Activated CD4-positive, alpha-beta memory T cell treated with anti-CD3 and anti-CD28 coated beads for 36 hours (primary cell): ENCODE measurements at regions not wholly inside any gene's neighbourhood (a gene's known extent, or its start where the extent isn't known, plus 50 kb on each side); places are given as distances from the start of the nearest gene placed in this dataset.
"Not testable (repeated sequence)": the region's sequence is repeated elsewhere in the genome, so short reads cannot be mapped to it uniquely, and the experiment has no call there.

ENCODE experiments used
- CTCF ChIA-PET: fragments of 350-600 bp; sonication (Branson Sonifier 250); formaldehyde crosslinking; loops from one replicate; lab custom pipeline; 2021; ENCODE audit warnings: antibody characterized with exemption, inconsistent platforms; lab: Charles Lee
- POLR2A ChIA-PET: fragments of 350-600 bp; sonication (Branson Sonifier 250); formaldehyde crosslinking; loops from one replicate; lab custom pipeline; 2021; ENCODE audit warnings: antibody characterized with exemption; lab: Charles Lee
- DNase-seq: peaks from one replicate; pipeline ENCODE4 v3.0.0-alpha.2; 2020
- H3K27ac Mint-ChIP-seq: one replicate; pipeline ENCODE4 v1.8.0; 2021; ENCODE audit warnings: mixed read lengths
- H3K27me3 Mint-ChIP-seq: one replicate; pipeline ENCODE4 v1.8.0; 2021; ENCODE audit warnings: mixed read lengths
- H3K36me3 Mint-ChIP-seq: one replicate; pipeline ENCODE4 v1.8.0; 2021; ENCODE audit warnings: mixed read lengths
- H3K4me1 Mint-ChIP-seq: one replicate; pipeline ENCODE4 v1.8.0; 2021; ENCODE audit warnings: low read depth, mixed read lengths
- H3K4me3 Mint-ChIP-seq: one replicate; pipeline ENCODE4 v1.8.0; 2021; ENCODE audit warnings: mild to moderate bottlenecking, mixed read lengths
- H3K9me3 Mint-ChIP-seq: one replicate; pipeline ENCODE4 v1.8.0; 2021; ENCODE audit warnings: mixed read lengths
- intact Hi-C: fragments of 100-400 bp; cut with micrococcal nuclease; formaldehyde crosslinking; loops from one replicate; pipeline ENCODE4 v1.15.1; 2023

GRCh38 chr1:192911896-192912656 is 103.2 kb downstream of the RGS2 start:
- intact Hi-C loops, H3K4me3 Mint-ChIP-seq, CTCF ChIA-PET, DNase-seq, H3K27me3 Mint-ChIP-seq, H3K27ac Mint-ChIP-seq, H3K4me1 Mint-ChIP-seq, H3K36me3 Mint-ChIP-seq, POLR2A ChIA-PET, H3K9me3 Mint-ChIP-seq: not testable (repeated sequence)

GRCh38 chr1:192913683-192914082 is 104.8 kb downstream of the RGS2 start:
- Mint-ChIP-seq H3K4me3 (no peak overlapping the region), H3K9me3 (peaks cover 3% of the 10 kb centered on the region), H3K27me3 (no peaks in the 10 kb centered on the region), H3K4me1 (peaks cover 3% of the 10 kb centered on the region), H3K36me3 (no peaks in the 10 kb centered on the region), H3K27ac (no peak overlapping the region)
- intact Hi-C loops = no loop called here
- POLR2A ChIA-PET = no interaction called here
- CTCF ChIA-PET = no interaction called here
- DNase-seq = peak; percentile 21

- DNase-seq = no peak
- Mint-ChIP-seq H3K27ac (no peak overlapping the region), H3K36me3 (no peaks in the 10 kb centered on the region), H3K4me3 (no peak overlapping the region), H3K27me3 (no peaks in the 10 kb centered on the region), H3K9me3 (peaks cover 3% of the 10 kb centered on the region), H3K4me1 (peaks cover 3% of the 10 kb centered on the region)
- ChIA-PET CTCF (no interaction called here), POLR2A (no interaction called here)
- intact Hi-C loops = no loop called here
These were observed 105.3 kb downstream of the RGS2 start for GRCh38 chr1:192914092-192914491.

- DNase-seq = no peak
These were observed 105.9 kb downstream of the RGS2 start for GRCh38 chr1:192914696-192915095.

GRCh38 chr1:192916021-192916420 is 107.2 kb downstream of the RGS2 start:
- intact Hi-C loops = no loop called here
- Mint-ChIP-seq H3K9me3 (no peaks in the 10 kb centered on the region), H3K4me3 (no peak overlapping the region), H3K27me3 (no peaks in the 10 kb centered on the region), H3K36me3 (no peaks in the 10 kb centered on the region), H3K4me1 (peaks cover 3% of the 10 kb centered on the region), H3K27ac (no peak overlapping the region)
- POLR2A ChIA-PET = no interaction called here
- CTCF ChIA-PET = no interaction called here
- DNase-seq = no peak

More at GRCh38 chr1:192914696-192915095, 105.9 kb downstream of the RGS2 start:
- ChIA-PET CTCF (no interaction called here), POLR2A (no interaction called here)
- Mint-ChIP-seq H3K9me3 (peaks cover 2% of the 10 kb centered on the region), H3K36me3 (no peaks in the 10 kb centered on the region), H3K4me3 (no peak overlapping the region), H3K27ac (no peak overlapping the region), H3K27me3 (no peaks in the 10 kb centered on the region), H3K4me1 (peaks cover 3% of the 10 kb centered on the region)
- intact Hi-C loops = no loop called here

GRCh38 chr1:192918259-192918658 is 109.4 kb downstream of the RGS2 start:
- H3K27me3 Mint-ChIP-seq = no peaks in the 10 kb centered on the region
- ChIA-PET CTCF (no interaction called here), POLR2A (no interaction called here)
- DNase-seq = no peak
- H3K36me3 Mint-ChIP-seq = no peaks in the 10 kb centered on the region
- H3K4me1 Mint-ChIP-seq = peaks cover 3% of the 10 kb centered on the region
- intact Hi-C loops = no loop called here
- H3K4me3 Mint-ChIP-seq = no peak overlapping the region
- no peaks in the 10 kb centered on the region for H3K9me3 Mint-ChIP-seq
- H3K27ac Mint-ChIP-seq = no peak overlapping the region

- Mint-ChIP-seq H3K4me3 (no peak overlapping the region), H3K4me1 (no peaks in the 10 kb centered on the region), H3K36me3 (no peaks in the 10 kb centered on the region), H3K27me3 (no peaks in the 10 kb centered on the region), H3K9me3 (no peaks in the 10 kb centered on the region), H3K27ac (no peak overlapping the region)
- DNase-seq = no peak
- ChIA-PET CTCF (no interaction called here), POLR2A (no interaction called here)
- intact Hi-C loops = no loop called here
These were observed 111.6 kb downstream of the RGS2 start for GRCh38 chr1:192920412-192920811.

GRCh38 chr1:192925609-192926008 is 116.8 kb downstream of the RGS2 start:
- intact Hi-C loops = no loop called here
- CTCF ChIA-PET = no interaction called here
- no peaks in the 10 kb centered on the region for H3K4me1 Mint-ChIP-seq
- no peaks in the 10 kb centered on the region for H3K27me3 Mint-ChIP-seq
- no peak for DNase-seq
- H3K9me3 Mint-ChIP-seq = no peaks in the 10 kb centered on the region
- no peak overlapping the region for H3K27ac Mint-ChIP-seq
- POLR2A ChIA-PET = no interaction called here
- no peaks in the 10 kb centered on the region for H3K36me3 Mint-ChIP-seq
- H3K4me3 Mint-ChIP-seq = no peak overlapping the region

- Mint-ChIP-seq H3K4me1 (no peaks in the 10 kb centered on the region), H3K27ac (no peak overlapping the region), H3K4me3 (no peak overlapping the region), H3K36me3 (no peaks in the 10 kb centered on the region), H3K9me3 (no peaks in the 10 kb centered on the region), H3K27me3 (no peaks in the 10 kb centered on the region)
- no peak for DNase-seq
- intact Hi-C loops = no loop called here
- CTCF ChIA-PET = no interaction called here
- POLR2A ChIA-PET = no interaction called here
These were observed 117.9 kb downstream of the RGS2 start for GRCh38 chr1:192926736-192927135.

GRCh38 chr1:192927496-192927895 is 118.7 kb downstream of the RGS2 start:
- Mint-ChIP-seq H3K4me3 (no peak overlapping the region), H3K4me1 (no peaks in the 10 kb centered on the region), H3K27ac (no peak overlapping the region), H3K27me3 (no peaks in the 10 kb centered on the region), H3K9me3 (no peaks in the 10 kb centered on the region), H3K36me3 (no peaks in the 10 kb centered on the region)
- POLR2A ChIA-PET = no interaction called here
- intact Hi-C loops = no loop called here
- CTCF ChIA-PET = no interaction called here
- DNase-seq = no peak

- Mint-ChIP-seq H3K27ac (no peak overlapping the region), H3K4me3 (no peak overlapping the region), H3K4me1 (peaks cover 3% of the 10 kb centered on the region), H3K9me3 (no peaks in the 10 kb centered on the region), H3K36me3 (no peaks in the 10 kb centered on the region), H3K27me3 (no peaks in the 10 kb centered on the region)
- intact Hi-C loops = no loop called here
- no peak for DNase-seq
- POLR2A ChIA-PET = no interaction called here
- CTCF ChIA-PET = no interaction called here
These were observed 120.8 kb downstream of the RGS2 start for GRCh38 chr1:192929597-192929996.

- Mint-ChIP-seq H3K27me3 (no peaks in the 10 kb centered on the region), H3K4me1 (peaks cover 20% of the 10 kb centered on the region), H3K9me3 (no peaks in the 10 kb centered on the region), H3K4me3 (no peak overlapping the region), H3K36me3 (no peaks in the 10 kb centered on the region), H3K27ac (no peak overlapping the region)
- ChIA-PET CTCF (no interaction called here), POLR2A (no interaction called here)
- no peak for DNase-seq
- intact Hi-C loops = no loop called here
These were observed 124.9 kb downstream of the RGS2 start for GRCh38 chr1:192933744-192934143.
